Liver (tissue), 8 donors: ENCODE measurements at regions not wholly inside any gene's neighbourhood (a gene's known extent, or its start where the extent isn't known, plus 50 kb on each side); places are given as distances from the start of the nearest gene placed in this dataset.

ENCODE experiments used
- DNase-seq: peaks from one replicate; pipeline ENCODE4 v3.0.0-alpha.2; 2017; ENCODE audit warnings: low spot score
- H3K27ac ChIP-seq, 2 donors: one replicate each; pipeline ENCODE4 v1.7.0; 2013; ENCODE audit warnings: inconsistent platforms in 2 of 2, low read length in 2 of 2, control low read depth in 1 of 2, low read depth in 1 of 2, mild to moderate bottlenecking in 1 of 2
- H3K27me3 ChIP-seq, 4 donors: one replicate each; pipeline versions ENCODE4 v1.6.1 to v1.7.0; 2013; ENCODE audit warnings: low read length in 3 of 4, inconsistent platforms in 1 of 4, mild to moderate bottlenecking in 1 of 4, moderate library complexity in 1 of 4; ENCODE audit not compliant: control insufficient read depth in 4 of 4, insufficient read depth in 4 of 4
- H3K36me3 ChIP-seq, 4 donors: one replicate each; pipeline versions ENCODE4 v1.6.1 to v1.7.0; 2013; ENCODE audit warnings: low read length in 3 of 4, mild to moderate bottlenecking in 3 of 4, low read depth in 1 of 4, moderate library complexity in 1 of 4; ENCODE audit not compliant: control insufficient read depth in 4 of 4, insufficient read depth in 3 of 4
- H3K4me1 ChIP-seq, 4 donors: one replicate each; pipeline versions ENCODE4 v1.6.1 to v1.7.0; 2013; ENCODE audit warnings: low read length in 3 of 4, mild to moderate bottlenecking in 3 of 4, moderate library complexity in 1 of 4; ENCODE audit not compliant: control insufficient read depth in 4 of 4, insufficient read depth in 4 of 4
- H3K4me3 ChIP-seq, 3 donors: one replicate each; pipeline versions ENCODE4 v1.6.1 to v1.7.0; 2013; ENCODE audit warnings: low read length in 3 of 3, control low read depth in 1 of 3, low read depth in 1 of 3, mild to moderate bottlenecking in 1 of 3
- H3K9ac ChIP-seq, 2 donors: one replicate each; pipeline ENCODE4 v1.7.0; 2013; ENCODE audit warnings: low read length in 2 of 2, mild to moderate bottlenecking in 2 of 2, moderate library complexity in 2 of 2, control low read depth in 1 of 2, low read depth in 1 of 2
- H3K9me3 ChIP-seq, 4 donors: one replicate each; pipeline versions ENCODE4 v1.6.1 to v1.7.0; 2013; ENCODE audit warnings: low read length in 3 of 4; ENCODE audit not compliant: control insufficient read depth in 4 of 4
- CTCF ChIP-seq: fragments of 150-350 bp; IDR thresholded peaks from 2 replicates; pipeline ENCODE4 v1.5.1; 2017; ENCODE audit warnings: improper control_type of control experiment, low read depth, low read length; ENCODE audit not compliant: missing input control
- EGR1 ChIP-seq, 2 donors: IDR thresholded peaks; 2 replicates each; pipeline ENCODE4 v1.6.1; 2016 to 2018; ENCODE audit warnings: antibody characterized with exemption in 2 of 2, low read depth in 2 of 2
- FOXA1 ChIP-seq: IDR thresholded peaks from 2 replicates; pipeline ENCODE4 v1.6.1; 2016; ENCODE audit warnings: antibody characterized with exemption
- FOXA2 ChIP-seq: IDR thresholded peaks from 2 replicates; pipeline ENCODE4 v1.6.1; 2016; ENCODE audit warnings: antibody characterized with exemption
- GABPA ChIP-seq, 2 donors: IDR thresholded peaks in 1 of 2; conservative IDR thresholded peaks in 1 of 2; 2 replicates each; pipeline ENCODE4 v1.6.1; 2016; ENCODE audit warnings: antibody characterized with exemption in 2 of 2, mild to moderate bottlenecking in 1 of 2, moderate library complexity in 1 of 2
- HNF4A ChIP-seq, 2 donors: conservative IDR thresholded peaks; 2 replicates each; pipeline ENCODE4 v1.6.1; 2016; ENCODE audit warnings: antibody characterized with exemption in 2 of 2, mild to moderate bottlenecking in 2 of 2
- HNF4G ChIP-seq: IDR thresholded peaks from 2 replicates; pipeline ENCODE4 v1.6.1; 2016; ENCODE audit warnings: antibody characterized with exemption
- JUND ChIP-seq, 2 donors: IDR thresholded peaks; 2 replicates each; pipeline ENCODE4 v1.6.1; 2016; ENCODE audit warnings: antibody characterized with exemption in 2 of 2
- MAX ChIP-seq: IDR thresholded peaks from 2 replicates; pipeline ENCODE4 v1.6.1; 2016; ENCODE audit warnings: antibody characterized with exemption
- NR2F2 ChIP-seq: IDR thresholded peaks from 2 replicates; pipeline ENCODE4 v1.6.1; 2016; ENCODE audit warnings: antibody characterized with exemption
- RAD21 ChIP-seq, 2 donors: IDR thresholded peaks; 2 replicates each; pipeline ENCODE4 v1.6.1; 2016; ENCODE audit warnings: antibody characterized with exemption in 2 of 2, mild to moderate bottlenecking in 2 of 2
- REST ChIP-seq: IDR thresholded peaks from 2 replicates; pipeline ENCODE4 v1.6.1; 2016; ENCODE audit warnings: antibody characterized with exemption, mild to moderate bottlenecking
- RXRA ChIP-seq, 2 donors: IDR thresholded peaks; 2 replicates each; pipeline ENCODE4 v1.6.1; 2017 to 2018; ENCODE audit warnings: antibody characterized with exemption in 2 of 2, mild to moderate bottlenecking in 1 of 2
- SP1 ChIP-seq: IDR thresholded peaks from 2 replicates; pipeline ENCODE4 v1.6.1; 2018; ENCODE audit warnings: antibody characterized with exemption, mild to moderate bottlenecking
- TAF1 ChIP-seq: conservative IDR thresholded peaks from 2 replicates; pipeline ENCODE4 v1.6.1; 2016; ENCODE audit warnings: antibody characterized with exemption, mild to moderate bottlenecking
- YY1 ChIP-seq: IDR thresholded peaks from 2 replicates; pipeline ENCODE4 v1.6.1; 2016; ENCODE audit warnings: antibody characterized with exemption, mild to moderate bottlenecking
- WGBS: extraction: QIAGEN DNeasy Blood & Tissue Kit; methylation state at CpG from one replicate; pipeline ENCODE4 v1.1.7; 2013; 5-methylcytosine and 5-hydroxymethylcytosine counted together
- donor health status: healthy.
- donor health status: healthy.
- donor health status: healthy.
- donor health status: healthy.
- donor health status: healthy.

DNA sequence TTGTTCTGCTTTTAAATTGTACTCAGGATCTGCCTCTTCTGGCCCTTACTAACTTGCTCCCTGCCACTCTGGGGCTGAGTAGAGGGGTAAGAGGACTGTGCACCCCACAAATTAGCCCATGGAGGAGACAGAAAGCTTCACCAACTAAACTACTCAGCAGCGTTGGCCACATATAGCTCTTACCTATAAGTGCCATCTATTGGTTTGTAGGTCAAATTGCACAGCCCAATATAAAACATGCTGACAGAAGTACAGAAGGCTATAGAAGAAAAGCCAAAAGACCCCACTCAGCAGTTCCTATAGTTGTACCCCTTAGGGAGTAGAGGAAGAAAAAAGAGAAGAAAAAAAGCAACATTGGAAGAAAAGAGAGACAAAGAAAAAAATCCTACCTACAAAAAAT is 341.2 kb upstream of the FMR1 start (continued):
- TF ChIP-seq REST (no peak), EGR1 (IDR thresholded peaks at IDR 0.05; ENCODE audit: low read depth in 2 of 2) (no peak), GABPA (IDR thresholded peaks at IDR 0.05 in 1 of 2, conservative IDR thresholded peaks at IDR 0.05 in 1 of 2) (no peak), MAX (no peak), TAF1 (no peak), HNF4A (conservative IDR thresholded peaks at IDR 0.05) (no peak), FOXA2 (no peak), NR2F2 (no peak), RXRA (IDR thresholded peaks at IDR 0.05) (no peak), YY1 (no peak), HNF4G (no peak), FOXA1 (no peak), RAD21 (IDR thresholded peaks at IDR 0.05) (no peak), JUND (IDR thresholded peaks at IDR 0.05) (no peak)

GRCh38 chrX:147573266-147573665 is 338.5 kb upstream of the FMR1 start:
- TF ChIP-seq SP1: no peak
- TF ChIP-seq FOXA2: no peak
- no peak for TF ChIP-seq TAF1
- no peak for TF ChIP-seq FOXA1
- no peak for TF ChIP-seq HNF4A (conservative IDR thresholded peaks at IDR 0.05)
- no peak for TF ChIP-seq CTCF
- no peak for TF ChIP-seq RAD21 (IDR thresholded peaks at IDR 0.05)
- no peak for TF ChIP-seq MAX

DNA sequence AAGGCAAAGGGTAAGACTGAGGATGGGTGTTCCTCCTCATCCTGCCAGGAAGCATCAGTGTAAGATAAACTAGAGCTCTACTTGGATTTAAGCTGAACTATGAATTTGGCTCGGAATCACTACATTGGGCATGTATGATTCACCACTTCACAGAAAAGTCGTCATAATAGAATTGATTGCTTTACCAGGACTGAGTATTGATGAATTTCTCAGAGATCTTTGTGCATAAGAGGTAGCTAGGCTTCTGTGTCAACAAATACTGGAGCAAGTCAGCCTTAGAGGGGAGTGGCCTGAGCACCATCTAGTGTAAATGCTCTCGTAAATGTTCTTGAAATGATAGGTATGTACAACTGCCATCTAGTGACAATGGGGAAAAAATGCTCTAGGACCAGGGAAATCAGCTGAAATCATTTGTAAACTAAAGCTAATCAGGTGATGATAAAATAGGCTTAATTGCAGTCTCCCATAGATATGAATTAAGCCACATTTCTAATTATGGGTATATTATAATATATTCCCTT is 309.5 kb upstream of the FMR1 start:
- Histone ChIP-seq H3K9me3 (no peaks in the 10 kb centered on the region), H3K27me3 (no peaks in the 10 kb centered on the region), H3K4me1 (no peaks in the 10 kb centered on the region), H3K9ac (no peak overlapping the region), H3K36me3 (no peaks in the 10 kb centered on the region), H3K4me3 (no peak overlapping the region), H3K27ac (no peak overlapping the region)
- 54% methylated on average over 3 of the region's 3 CpGs for WGBS
- DNase-seq: no peak
- no peak for TF ChIP-seq SP1
- no peak for TF ChIP-seq CTCF
- no peak for TF ChIP-seq REST
- TF ChIP-seq FOXA1: no peak
- no peak for TF ChIP-seq NR2F2
- TF ChIP-seq EGR1 (IDR thresholded peaks at IDR 0.05; ENCODE audit: low read depth in 2 of 2): no peak
- TF ChIP-seq GABPA (IDR thresholded peaks at IDR 0.05 in 1 of 2, conservative IDR thresholded peaks at IDR 0.05 in 1 of 2): no peak
- TF ChIP-seq RXRA (IDR thresholded peaks at IDR 0.05): no peak
- TF ChIP-seq JUND (IDR thresholded peaks at IDR 0.05): no peak

More at GRCh38 chrX:147573266-147573665, 338.5 kb upstream of the FMR1 start:
- Histone ChIP-seq H3K4me1 (no peaks in the 10 kb centered on the region), H3K27ac (no peak overlapping the region), H3K9ac (no peak overlapping the region), H3K36me3 (no peaks in the 10 kb centered on the region), H3K27me3 (no peaks in the 10 kb centered on the region), H3K4me3 (no peak overlapping the region), H3K9me3 (no peaks in the 10 kb centered on the region)
- 71% methylated on average over 4 of the region's 4 CpGs for WGBS
- no peak for DNase-seq
